HG03460 (cell line): ENCODE measurements at regions not wholly inside any gene's neighbourhood (a gene's known extent, or its start where the extent isn't known, plus 50 kb on each side); places are given as distances from the start of the nearest gene placed in this dataset.
"Not testable (repeated sequence)": the region's sequence is repeated elsewhere in the genome, so short reads cannot be mapped to it uniquely, and the experiment has no call there.

ENCODE experiments used
- ATAC-seq: cut with Tn5 transposase; IDR thresholded peaks from one replicate; pipeline ENCODE4 v1.9.1; 2021; ENCODE audit not compliant: unreplicated experiment

DNA sequence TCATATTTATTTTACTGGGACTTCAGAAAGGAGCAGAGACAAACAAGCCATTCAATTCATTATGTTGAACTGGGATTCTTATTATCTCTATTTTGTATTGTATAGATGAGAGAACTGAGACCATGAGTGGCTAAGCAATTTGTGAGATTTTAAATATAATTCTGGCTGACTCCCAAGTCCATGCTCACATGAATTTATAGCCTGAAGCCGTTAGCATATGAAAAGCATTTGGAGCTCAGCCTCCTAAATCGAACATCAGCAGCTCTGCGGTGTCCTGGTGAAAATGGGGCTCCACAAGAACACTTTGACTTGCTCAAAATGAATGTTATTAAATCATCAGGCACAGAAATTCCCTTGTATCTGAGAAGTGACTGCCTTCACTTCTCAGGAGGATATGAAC lies 96.8 kb upstream of the DPT start:
- no peak for ATAC-seq

DNA sequence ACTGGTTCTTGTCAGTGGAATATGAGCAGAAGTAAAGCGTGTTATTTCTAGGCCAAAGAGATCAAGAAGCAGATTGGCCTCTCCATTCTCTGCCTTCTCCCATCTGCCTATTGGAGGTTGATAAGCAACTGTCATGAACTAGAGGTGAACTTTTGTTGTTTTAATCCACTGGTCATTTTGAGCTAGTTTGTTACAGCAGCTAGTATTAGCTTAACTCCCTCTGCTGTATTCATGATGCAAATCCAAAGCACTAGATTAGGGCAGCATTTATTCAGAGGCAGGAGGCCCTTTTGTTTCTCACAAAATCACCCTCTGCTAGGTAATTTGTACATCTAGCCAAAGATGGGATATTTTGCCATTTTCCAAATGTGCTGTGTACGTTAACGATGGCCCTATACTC lies 97.3 kb upstream of the DPT start:
- ATAC-seq = no peak

DNA sequence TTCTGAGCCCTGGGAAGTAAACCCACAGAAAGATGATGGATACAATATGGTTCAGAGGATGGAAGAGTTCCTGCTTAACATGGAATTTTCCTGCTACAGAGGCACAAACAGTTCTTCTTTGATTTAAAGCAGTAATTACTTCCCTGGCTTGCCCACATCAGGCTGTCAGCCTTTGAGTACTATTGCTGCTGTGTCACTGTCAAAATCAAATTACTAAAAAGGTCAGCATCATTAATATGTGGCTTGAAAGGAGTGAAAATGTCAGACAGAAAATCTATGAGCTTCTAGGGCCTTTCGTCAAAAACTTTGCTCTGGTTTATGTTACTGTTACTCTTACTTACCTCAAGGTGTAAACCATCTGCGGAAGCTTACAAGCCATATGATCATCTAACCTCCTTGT lies 98.6 kb upstream of the DPT start:
- no peak for ATAC-seq

DNA sequence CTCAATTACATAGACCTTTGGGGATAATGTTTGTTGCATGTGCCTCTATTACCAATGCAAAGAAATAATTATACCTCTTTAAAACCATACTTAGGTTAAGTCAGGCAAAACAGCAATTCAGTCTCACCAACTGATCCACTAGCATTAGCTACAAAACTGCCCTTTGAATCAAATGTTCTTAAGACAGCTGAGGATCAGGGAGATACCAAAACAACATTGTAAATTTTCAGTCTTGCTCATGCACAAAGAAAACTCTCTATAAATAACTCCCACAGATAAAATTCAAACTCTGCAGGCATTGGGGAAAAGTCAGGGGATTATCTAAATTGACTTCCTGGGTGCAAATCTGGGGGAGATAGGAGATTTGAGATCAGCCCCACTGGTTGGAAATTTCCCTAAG lies 100.9 kb upstream of the DPT start:
- no peak for ATAC-seq

DNA sequence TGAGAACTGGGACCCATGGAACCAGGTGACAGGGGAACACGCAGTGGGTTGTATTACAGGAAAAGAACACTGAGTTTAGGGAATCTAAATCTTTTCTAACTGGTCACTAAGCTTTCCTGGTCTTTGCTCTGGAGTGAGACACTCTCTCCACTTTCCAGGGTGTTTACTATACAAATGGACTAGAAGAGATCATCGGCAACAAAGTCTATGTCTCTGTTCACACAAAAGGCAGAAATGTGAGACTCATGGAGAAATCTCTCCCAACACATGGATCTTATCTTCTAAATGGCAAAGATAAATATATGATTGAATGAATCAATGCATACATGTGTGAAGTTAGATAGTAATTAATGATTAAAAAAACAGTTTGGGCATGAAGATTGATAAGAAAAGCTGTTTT lies 101.6 kb upstream of the DPT start:
- no peak for ATAC-seq

DNA sequence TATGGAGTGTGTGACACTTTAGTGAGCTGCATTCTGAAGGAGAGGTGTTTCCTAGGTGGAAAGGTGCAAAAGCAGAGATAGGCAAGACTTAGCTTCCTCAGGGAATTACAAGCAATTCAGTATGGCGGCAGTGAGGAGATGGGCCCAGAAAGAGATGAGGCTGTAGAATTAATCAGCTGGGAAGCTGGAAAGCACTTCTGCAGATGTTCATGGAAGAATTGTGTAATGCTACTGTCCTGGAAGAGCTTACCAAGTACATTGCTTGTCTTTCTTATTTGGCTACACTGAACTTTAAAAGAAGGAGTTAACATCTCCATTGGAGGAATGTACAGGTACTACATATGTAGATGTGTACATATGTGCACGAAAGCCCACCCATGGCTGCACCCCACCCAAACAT lies 103.7 kb upstream of the DPT start:
- ATAC-seq = no peak

DNA sequence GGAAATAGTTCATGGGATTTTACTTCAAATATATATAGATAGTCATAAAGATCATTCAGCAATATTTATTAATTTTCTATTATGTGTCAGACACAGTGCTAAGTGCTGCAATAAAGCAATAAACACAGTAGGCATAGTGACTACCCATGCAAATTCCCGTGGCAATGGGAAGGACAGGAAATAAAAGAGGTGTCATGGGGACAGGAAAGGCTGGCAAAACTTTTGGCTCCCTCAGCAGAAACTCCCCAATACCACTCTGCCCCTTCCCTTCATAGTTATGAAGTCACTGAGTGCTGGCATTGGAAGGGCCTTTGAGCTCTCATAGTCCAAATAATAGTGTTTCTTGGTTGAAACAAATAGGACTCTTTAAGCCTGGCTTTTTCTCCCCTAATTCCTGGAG lies 104.4 kb upstream of the DPT start:
- no peak for ATAC-seq

DNA sequence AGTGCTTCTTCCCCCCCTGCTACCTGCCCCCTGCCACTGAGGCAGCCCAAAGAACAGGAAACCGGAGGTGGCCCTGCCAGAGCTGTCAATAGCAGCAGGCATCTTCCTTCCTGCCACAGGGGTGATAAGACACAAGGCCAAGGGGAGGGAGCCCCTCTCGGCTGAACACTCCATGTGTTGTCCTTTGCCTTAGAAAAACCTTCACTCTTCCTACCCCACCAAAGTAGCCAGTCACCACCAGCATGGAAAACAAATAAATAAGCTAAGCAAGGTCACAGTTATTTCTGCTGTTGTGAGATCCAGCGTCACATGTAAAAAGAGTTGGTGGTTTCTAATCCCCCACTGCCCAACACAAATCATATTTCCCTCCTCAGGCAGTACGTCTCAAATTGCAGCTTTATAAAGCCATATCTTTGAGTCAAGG lies 104.8 kb upstream of the DPT start:
- ATAC-seq = no peak

DNA sequence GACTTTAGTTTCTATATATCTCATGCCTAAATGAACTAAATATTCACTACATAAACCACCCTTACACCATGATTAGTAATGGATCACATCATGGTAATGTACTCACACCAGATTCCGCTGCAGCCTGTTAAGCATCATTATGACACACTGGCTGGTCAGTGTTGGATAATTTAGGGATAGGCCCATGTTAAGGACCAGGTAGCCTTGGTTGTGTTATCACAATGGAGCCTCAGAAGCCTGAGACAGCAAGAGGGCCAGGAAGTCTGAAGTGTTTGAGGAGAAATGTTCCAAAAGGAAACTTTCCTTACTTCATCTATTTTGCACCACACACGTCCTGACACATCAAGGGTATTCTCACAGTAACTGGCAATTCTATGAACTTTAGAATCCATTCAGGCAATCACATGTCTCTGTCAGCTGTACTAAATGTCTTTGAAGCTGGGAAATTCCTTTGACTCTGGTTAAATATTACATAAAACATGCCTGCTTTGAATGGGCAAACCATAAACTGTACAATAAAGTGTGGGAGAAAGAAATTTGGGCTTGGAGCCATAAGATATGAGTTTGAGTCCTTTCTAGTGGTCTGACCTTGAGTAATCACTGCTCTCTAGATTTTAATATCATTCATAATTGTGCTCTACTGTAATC lies 105.3 kb upstream of the DPT start:
- ATAC-seq = no peak

DNA sequence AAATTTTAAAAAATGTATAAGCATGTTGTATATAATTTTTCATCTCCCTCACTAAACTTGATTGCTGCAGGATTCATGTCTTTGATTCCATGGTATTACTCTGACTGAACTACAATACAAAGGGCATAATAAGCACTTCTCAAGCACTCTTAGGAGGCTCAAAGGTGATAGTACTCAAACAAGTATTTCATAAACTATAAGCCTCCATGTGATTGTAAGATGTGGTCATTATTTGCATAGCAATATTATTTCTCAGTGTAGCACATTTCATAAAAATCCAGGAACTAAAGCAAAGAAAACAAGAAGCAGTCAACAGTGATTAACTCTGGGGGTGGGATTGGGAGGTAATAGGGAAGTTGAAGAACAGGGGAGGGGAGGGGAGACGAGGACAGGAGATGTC lies 106.2 kb upstream of the DPT start:
- no peak for ATAC-seq

DNA sequence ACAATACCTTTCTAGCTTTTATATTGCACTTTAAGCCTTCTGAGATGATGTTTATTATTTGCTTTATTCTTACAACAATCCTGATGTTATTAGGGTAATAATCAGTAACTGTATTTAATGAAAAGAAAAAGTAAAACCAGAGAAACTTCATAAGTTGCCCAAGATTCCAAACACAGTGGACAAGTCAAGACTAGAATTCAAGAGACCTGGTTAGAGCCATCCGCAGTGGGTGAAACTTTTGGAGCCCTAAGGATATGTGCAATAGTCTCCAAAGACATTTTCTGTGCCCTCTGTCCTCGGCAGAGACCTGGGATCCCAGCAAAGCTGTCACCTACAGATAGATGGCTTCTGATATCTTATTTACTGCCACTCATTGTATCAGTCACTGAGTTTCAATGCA lies 106.8 kb upstream of the DPT start:
- no peak for ATAC-seq

DNA sequence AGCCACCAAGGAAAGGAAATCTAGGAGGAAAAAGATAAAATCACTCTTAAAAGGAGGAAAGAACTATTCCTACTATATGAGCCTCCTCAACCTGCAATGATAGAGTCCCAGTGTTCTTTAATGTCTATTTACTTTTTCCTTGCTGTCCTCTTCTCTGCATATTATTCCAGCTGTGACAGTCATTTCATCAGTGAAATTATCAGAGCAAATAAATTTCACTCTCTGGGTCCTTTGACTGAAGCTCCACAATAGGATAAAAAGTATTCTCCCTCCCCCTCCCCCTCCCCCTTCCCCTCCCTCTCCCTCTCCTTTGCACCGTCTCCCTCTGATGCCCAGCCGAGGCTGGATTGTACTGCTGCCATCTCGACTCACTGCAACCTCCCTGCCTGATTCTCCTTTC lies 107.5 kb upstream of the DPT start:
- ATAC-seq = no peak

DNA sequence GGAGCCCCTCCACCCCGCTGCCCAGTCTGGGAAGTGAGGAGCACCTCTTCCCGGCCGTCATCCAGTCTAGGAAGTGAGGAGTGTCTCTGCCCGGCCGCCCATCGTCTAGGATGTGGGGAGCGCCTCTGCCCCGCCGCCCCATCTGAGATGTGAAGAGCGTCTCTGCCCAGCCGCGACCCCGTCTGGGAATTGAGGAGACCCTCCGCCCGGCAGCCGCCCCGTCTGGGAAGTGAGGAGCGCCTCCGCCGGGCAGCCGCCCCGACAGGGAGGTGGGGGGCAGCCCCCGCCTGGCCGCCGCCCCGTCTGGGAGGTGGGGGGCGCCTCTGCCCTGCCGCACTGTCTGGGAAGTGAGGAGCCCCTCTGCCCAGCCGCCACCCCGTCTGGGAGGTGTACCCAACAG lies 108.2 kb upstream of the DPT start:
- ATAC-seq = not testable (repeated sequence)

DNA sequence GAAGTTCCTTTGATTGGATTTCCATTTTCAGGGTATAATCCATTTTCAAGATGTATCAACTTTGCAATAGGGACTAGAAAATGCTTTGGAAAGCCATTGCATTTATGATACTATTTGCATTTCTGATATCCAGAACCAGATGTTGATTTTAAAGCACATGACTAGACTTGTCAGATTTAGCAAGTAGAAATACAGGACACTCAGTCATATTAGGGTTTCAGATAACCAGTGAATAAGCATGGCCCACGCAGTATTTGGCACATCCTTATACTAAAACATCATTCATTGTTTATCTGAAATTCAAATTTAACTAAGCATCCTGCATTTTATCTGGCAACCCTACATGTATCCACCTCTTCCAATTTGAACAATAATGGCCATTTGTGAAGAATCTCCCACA lies 113.3 kb upstream of the DPT start:
- no peak for ATAC-seq

DNA sequence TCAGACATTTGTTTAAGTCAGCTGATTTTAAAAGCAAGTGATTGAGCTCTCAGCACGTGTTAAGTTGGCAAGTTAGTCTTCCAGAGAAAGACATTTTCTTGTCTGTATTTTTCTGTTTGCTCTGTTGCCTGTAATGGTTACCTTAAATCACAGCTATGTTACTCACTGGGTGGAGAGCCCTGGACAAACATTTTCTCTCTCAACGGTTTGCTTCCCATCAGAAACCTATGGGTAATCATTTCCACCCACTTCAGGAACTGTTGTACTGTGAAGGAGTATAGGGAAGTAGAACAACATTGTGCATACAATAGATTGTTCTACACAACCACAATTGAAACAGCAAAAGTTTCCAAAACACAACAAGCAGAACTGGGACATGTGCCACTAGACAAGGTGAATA lies 113.9 kb upstream of the DPT start:
- no peak for ATAC-seq

DNA sequence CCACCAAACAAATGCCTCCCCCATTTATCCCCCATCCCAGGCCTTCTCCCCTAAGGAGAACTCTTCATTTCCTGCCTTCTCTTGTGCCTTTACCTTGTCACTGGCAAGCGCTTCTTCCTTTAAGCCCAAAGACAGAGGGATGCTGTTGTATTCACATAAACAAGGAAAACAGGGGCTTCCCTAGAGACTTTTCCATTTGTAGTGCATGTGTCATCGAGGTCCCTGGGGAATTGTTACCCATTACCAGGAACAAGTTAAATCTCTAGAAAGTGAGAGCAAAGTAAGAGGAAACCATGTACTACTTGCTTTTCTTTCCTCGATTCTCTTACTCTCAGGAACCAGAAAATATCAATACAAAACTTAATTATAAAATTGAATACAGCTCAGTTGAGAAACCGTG lies 114.4 kb upstream of the DPT start:
- no peak for ATAC-seq

DNA sequence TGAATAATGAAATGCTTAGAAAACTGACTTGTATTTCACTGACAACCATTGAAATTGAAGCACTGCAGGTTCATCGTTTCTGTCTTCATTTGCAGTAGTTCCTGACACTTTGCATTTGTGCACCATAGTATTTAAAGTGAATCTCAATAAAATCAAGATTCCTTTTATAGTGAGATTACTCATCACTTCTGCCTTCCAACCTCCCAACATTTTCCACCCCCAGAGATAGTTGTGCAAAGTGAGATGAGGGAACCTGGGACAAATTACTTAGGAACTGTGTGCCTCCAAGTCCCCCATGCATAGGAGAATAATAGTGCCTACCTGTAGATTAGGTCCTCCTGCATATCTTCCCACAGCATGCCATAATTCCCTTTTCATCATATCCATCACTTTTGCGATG lies 114.9 kb upstream of the DPT start:
- ATAC-seq = no peak

DNA sequence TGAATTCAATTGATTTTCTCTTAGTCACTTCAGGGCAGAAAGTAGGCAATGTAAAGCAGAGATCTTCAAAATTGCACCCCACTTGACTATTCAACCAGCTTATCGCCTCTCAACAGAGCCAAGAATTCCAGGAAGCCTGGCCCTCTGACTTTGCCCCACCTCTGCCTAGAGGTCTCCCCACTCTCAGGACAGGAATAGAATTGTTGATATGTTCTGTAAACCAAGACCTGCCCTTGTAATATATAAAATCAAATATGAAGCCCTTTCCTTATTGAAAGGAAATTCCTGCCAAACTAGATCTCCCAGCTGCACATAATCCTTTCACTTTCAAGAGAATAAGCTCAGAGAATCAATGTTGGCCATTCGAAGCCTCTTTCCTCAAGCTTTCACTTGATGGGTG lies 116.1 kb upstream of the DPT start:
- no peak for ATAC-seq

DNA sequence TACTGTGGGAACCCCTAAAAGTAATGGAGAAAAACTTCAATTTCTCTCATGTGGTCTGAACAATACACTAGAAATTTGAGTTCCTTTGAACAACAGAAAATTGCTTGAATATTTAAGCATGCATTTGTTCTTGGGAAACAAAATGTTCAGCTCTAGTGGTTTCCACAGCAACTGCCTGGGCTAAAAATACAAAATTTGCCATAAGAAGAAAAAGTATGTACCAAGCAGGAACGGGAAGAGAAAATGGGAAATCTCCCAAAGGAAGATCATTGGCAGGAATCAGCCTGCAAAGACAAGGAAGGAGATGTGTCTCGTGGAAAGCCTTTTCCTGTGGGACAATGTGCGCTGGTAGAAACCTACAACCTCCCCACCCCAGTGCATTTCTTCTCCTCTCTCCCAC lies 119.0 kb upstream of the DPT start:
- ATAC-seq = no peak

DNA sequence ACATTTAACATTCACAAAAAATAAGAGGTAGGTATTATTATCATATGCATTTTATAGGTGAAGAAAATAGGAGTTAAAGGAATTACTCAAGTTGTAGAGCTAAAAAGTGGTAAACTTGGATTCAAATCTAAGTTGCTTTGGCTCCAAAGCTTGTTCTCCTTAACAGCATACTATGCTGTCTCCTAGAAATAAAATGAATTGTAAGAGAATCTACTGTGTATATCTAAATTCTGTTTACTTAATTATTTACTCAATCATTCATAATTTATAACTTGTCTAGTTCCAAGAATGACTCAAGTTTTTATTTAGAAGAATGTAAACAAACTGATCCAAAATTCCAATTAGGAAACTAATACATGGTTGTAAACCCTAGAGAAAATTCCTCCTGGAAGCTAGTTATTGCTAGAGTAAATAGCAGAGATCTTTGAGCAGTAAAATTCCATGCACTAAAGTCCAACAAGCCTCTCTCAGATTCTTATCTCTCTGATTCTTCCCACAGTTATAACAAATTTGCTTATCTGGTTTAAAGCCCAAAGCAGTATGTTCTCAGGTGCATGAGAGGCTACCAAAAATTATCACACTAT lies 132.5 kb upstream of the DPT start:
- no peak for ATAC-seq

DNA sequence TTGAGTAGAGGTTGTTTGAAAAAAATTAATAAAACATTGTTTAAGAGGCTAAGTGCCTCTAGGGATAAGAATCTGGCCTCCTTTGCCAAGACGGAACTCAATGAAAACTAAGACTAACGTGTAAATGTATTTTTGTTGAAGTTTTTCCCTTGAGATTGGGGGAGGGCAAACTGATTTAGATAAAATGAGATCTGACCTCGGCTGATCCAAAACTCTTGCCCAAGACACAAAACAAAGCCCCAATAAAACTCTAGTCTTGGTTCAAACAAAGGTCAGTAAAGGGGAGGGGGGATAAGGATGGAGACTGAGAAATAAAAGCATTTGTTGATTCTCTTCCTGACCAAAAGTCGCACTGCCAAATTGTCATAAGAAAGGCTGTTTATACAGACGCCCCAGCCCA lies 134.8 kb upstream of the DPT start:
- no peak for ATAC-seq

DNA sequence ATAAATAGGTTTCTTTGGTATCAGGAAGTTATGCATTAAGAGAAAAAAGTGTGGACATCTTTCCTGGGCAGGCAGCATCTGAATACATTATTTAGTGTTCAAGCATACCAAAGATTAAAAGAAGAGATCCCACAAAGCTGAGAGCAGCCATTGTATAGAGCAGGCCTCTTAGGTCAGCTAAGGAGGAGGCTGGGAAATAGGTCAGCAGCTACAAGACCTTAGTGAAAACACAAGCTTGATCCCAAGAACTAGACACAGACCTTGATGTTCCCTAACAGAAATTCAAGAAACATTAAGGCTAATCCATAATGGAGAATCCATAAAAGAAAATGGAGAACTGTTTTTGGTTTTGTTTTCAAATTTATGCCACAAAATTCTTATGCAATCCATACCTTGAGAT lies 135.3 kb upstream of the DPT start:
- ATAC-seq = no peak

DNA sequence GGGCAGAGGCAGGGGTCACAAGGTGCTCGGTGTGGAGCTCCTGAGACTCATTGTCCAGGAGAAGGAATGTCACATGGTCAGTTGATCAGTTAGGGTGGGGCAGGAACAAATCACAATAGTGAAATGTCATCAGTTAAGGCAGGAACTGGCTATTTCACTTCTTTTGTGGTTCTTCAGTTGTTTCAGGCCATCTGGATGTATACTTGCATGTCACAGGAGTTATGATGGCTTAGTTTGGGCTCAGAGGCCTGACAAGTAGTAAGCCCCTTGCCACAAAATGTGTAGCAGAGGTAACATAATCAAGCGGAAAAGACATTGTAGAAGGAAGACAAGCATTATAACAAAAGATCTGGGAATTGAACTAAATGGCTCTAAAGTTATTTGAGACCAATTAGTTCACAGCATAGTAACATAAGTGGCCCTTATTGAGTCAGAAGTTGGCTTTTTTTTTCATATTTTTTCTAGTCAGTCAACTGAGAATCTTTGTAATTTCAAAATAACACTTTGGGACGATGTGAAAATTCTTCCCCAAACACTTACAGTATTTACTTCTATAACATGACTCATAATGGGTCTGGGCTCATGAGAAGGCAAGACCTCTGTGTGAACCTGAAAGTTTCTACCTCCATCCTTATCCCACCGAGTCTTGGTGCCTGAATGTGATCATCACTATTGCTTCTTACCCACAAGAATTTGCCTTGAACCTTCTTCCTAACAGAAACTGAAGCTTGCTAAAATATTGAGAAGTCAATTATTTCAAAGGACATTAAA lies 137.0 kb upstream of the DPT start:
- no peak for ATAC-seq
